Ovary (tissue), 3 donors: ENCODE measurements at regions not wholly inside any gene's neighbourhood (a gene's known extent, or its start where the extent isn't known, plus 50 kb on each side); places are given as distances from the start of the nearest gene placed in this dataset.

Source experiments
- POLR2A ChIP-seq: fragments of 450-650 bp; IDR thresholded peaks from one replicate; pipeline ENCODE4 v1.6.1; 2017; ENCODE audit warnings: antibody characterized with exemption, mild to moderate bottlenecking, moderate library complexity
- TF ChIP-seq, protein P1 (sequence below), 3 donors: fragments of 450-650 bp in 2 of 3; fragments of 200-600 bp in 1 of 3; IDR thresholded peaks; one replicate each; pipeline versions ENCODE4 v1.5.1 to v1.8.0; 2016 to 2022; ENCODE audit warnings: antibody characterized with exemption in 3 of 3, mild to moderate bottlenecking in 1 of 3
- donor health status: DM: no; HTN: no; CAD: no.

DNA sequence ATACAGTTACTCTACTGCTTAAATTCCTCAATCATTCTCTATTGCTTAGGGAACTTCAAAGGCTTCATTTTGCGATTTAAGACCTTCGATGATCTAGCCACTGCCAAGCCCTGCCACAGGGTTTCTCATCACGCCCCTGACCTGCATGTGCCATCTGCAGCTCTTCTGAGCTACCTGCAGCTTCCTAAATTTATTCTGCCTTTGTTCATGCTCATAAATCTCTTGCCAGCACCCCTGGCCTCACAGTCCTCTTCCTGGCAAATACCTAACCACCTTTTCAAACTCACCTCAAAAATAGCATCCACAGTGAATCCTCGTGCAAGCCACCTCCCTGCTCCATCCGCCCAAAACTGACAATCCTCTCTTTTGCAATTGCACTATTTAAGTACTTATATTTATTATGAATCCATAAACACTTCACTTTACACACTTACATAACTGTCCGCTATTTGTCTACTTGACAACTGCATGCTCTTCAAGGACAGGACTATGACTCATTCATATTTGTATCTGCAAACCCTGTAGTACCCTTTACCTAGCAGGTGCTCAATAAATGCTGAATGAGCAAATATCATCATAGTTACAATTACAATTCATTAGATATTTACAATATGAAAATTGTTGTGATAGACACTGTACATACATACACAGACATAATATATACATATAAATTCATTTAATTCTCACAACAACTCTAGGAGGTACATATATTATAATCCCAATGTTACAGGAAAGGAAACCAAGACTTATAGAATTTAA is 280.0 kb upstream of the RASGEF1B start:
- no peak for TF ChIP-seq POLR2A
- TF ChIP-seq, protein P1, sequence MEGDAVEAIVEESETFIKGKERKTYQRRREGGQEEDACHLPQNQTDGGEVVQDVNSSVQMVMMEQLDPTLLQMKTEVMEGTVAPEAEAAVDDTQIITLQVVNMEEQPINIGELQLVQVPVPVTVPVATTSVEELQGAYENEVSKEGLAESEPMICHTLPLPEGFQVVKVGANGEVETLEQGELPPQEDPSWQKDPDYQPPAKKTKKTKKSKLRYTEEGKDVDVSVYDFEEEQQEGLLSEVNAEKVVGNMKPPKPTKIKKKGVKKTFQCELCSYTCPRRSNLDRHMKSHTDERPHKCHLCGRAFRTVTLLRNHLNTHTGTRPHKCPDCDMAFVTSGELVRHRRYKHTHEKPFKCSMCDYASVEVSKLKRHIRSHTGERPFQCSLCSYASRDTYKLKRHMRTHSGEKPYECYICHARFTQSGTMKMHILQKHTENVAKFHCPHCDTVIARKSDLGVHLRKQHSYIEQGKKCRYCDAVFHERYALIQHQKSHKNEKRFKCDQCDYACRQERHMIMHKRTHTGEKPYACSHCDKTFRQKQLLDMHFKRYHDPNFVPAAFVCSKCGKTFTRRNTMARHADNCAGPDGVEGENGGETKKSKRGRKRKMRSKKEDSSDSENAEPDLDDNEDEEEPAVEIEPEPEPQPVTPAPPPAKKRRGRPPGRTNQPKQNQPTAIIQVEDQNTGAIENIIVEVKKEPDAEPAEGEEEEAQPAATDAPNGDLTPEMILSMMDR (IDR thresholded peaks at IDR 0.05): no peak
